ENCODE measurements at regions not wholly inside any gene's neighbourhood (a gene's known extent, or its start where the extent isn't known, plus 50 kb on each side); places are given as distances from the start of the nearest gene placed in this dataset.

GRCh38 chr1:55684131-55684650 lies 469.0 kb upstream of the USP24 start:
- TF ChIP-seq POLR2AphosphoS5 (IDR thresholded peaks at IDR 0.05; ENCODE audit: borderline replicate concordance, low read depth, low read length), result no peak
- TF ChIP-seq EZH2 (IDR thresholded peaks at IDR 0.05), result no peak
